CD8-positive, alpha-beta memory T cell (primary cell): ENCODE measurements at regions not wholly inside any gene's neighbourhood (a gene's known extent, or its start where the extent isn't known, plus 50 kb on each side); places are given as distances from the start of the nearest gene placed in this dataset.

Experiments used
- CTCF ChIA-PET: fragments of 350-600 bp; sonication (Branson Sonifier 250); formaldehyde crosslinking; loops from one replicate; lab custom pipeline; 2021; ENCODE audit warnings: antibody characterized with exemption; lab: Charles Lee
- POLR2A ChIA-PET: fragments of 350-600 bp; sonication (Branson Sonifier 250); formaldehyde crosslinking; loops from one replicate; lab custom pipeline; 2021; ENCODE audit warnings: antibody characterized with exemption; lab: Charles Lee
- DNase-seq, 5 donors: peaks; one replicate each; pipeline versions ENCODE4 v3.0.0 to v3.0.0-alpha.2; 2020 to 2022; ENCODE audit warnings: mixed read lengths in 1 of 5
- H3K27ac ChIP-seq: one replicate; pipeline ENCODE4 v1.7.0; 2013; ENCODE audit warnings: low read depth, mild to moderate bottlenecking, low read length, moderate library complexity
- H3K27me3 ChIP-seq: 2 replicates; pipeline ENCODE4 v1.7.0; 2013; ENCODE audit warnings: low read length, mild to moderate bottlenecking; ENCODE audit not compliant: insufficient read depth, poor library complexity, severe bottlenecking
- H3K36me3 ChIP-seq: 2 replicates; pipeline ENCODE4 v1.7.0; 2013; ENCODE audit warnings: mild to moderate bottlenecking, low read length, moderate library complexity; ENCODE audit not compliant: insufficient read depth
- H3K4me1 ChIP-seq: 2 replicates; pipeline ENCODE4 v1.7.0; 2013; ENCODE audit warnings: mild to moderate bottlenecking, low read length, moderate library complexity; ENCODE audit not compliant: insufficient read depth
- H3K4me3 ChIP-seq: 2 replicates; pipeline ENCODE4 v1.7.0; 2013; ENCODE audit warnings: mild to moderate bottlenecking, low read length
- H3K9me3 ChIP-seq: 2 replicates; pipeline ENCODE4 v1.7.0; 2013; ENCODE audit warnings: mild to moderate bottlenecking, low read length
- H3K27ac Mint-ChIP-seq, 8 donors: one replicate each; pipeline ENCODE4 v1.8.0; 2020 to 2021; ENCODE audit warnings: mixed read lengths in 8 of 8, mild to moderate bottlenecking in 6 of 8, inconsistent platforms in 3 of 8, moderate library complexity in 3 of 8
- H3K27me3 Mint-ChIP-seq, 2 donors: one replicate each; pipeline ENCODE4 v1.8.0; 2020 to 2021; ENCODE audit warnings: mixed read lengths in 2 of 2, mild to moderate bottlenecking in 1 of 2, moderate library complexity in 1 of 2
- H3K36me3 Mint-ChIP-seq, 3 donors: one replicate each; pipeline ENCODE4 v1.8.0; 2020 to 2021; ENCODE audit warnings: mixed read lengths in 3 of 3, inconsistent platforms in 1 of 3, mild to moderate bottlenecking in 1 of 3
- H3K4me1 Mint-ChIP-seq, 3 donors: one replicate each; pipeline ENCODE4 v1.8.0; 2020 to 2021; ENCODE audit warnings: mixed read lengths in 3 of 3, inconsistent platforms in 1 of 3, mild to moderate bottlenecking in 1 of 3
- H3K4me3 Mint-ChIP-seq, 7 donors: one replicate each; pipeline ENCODE4 v1.8.0; 2020 to 2021; ENCODE audit warnings: mixed read lengths in 7 of 7, mild to moderate bottlenecking in 6 of 7, moderate library complexity in 4 of 7, inconsistent platforms in 2 of 7
- H3K9me3 Mint-ChIP-seq, 5 donors: one replicate each; pipeline ENCODE4 v1.8.0; 2020 to 2022; ENCODE audit warnings: mixed read lengths in 5 of 5, mild to moderate bottlenecking in 3 of 5, moderate library complexity in 2 of 5, inconsistent platforms in 1 of 5

DNA sequence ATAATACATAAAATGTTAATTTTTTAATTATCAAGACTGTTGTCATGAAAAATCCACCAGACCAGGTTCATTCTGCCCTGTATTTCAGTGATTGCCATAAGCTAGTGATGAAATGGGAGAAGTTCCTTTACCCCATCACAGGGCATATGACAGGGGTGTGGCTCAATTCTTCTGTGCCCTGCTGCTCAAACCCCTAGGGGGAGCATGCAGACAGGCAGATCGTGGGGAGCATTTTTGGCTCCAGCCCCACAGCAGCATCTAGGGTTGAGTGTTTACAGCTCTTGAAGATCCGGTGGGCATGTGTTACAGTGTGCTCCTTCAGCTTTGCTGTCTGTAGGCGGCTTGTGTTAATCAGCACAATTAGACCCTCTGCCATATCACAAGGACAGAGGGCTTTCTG, 700.7 kb downstream of the PCDH18 start:
- H3K27ac ChIP-seq: no peak overlapping the region
- H3K27me3 ChIP-seq: no peaks in the 10 kb centered on the region
- H3K4me1 ChIP-seq: no peaks in the 10 kb centered on the region
- H3K36me3 ChIP-seq: no peaks in the 10 kb centered on the region
- no peaks in the 10 kb centered on the region for H3K9me3 ChIP-seq
- Mint-ChIP-seq H3K27me3 (no peaks in the 10 kb centered on the region), H3K4me3 (no peak overlapping the region), H3K36me3 (no peaks in the 10 kb centered on the region), H3K9me3 (peaks cover 0 to 5% (median 2%) of the 10 kb centered on the region in 5 donors), H3K27ac (no peak overlapping the region), H3K4me1 (no peaks in the 10 kb centered on the region)
- H3K4me3 ChIP-seq: no peak overlapping the region
- ChIA-PET POLR2A (no interaction called here), CTCF (no interaction called here)
- DNase-seq: no peak

DNA sequence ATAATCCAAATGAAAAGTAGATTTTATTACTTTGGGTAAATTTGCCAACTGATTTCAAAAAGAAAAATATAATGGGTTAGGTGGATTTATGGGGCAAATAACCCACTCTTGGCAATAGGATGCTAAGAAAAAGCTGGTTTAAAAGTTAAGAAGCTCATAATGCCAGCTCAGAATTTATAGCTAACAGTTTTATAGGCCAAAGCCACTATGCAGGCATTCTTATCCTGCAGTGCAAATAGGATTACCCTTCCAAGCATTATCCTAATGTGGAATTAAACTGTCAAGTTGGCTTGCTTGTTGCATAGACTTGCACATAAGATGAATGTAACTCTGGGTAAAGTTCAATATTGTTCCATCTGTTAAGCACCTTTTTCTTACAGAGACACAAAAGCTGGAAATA, 703.0 kb downstream of the PCDH18 start:
- Mint-ChIP-seq H3K27ac (no peak overlapping the region), H3K4me3 (no peak overlapping the region), H3K36me3 (no peaks in the 10 kb centered on the region), H3K9me3 (peaks cover 0 to 3% (median 0%) of the 10 kb centered on the region in 5 donors), H3K27me3 (no peaks in the 10 kb centered on the region), H3K4me1 (no peaks in the 10 kb centered on the region)
- ChIA-PET CTCF (no interaction called here), POLR2A (no interaction called here)
- no peaks in the 10 kb centered on the region for H3K36me3 ChIP-seq
- H3K27ac ChIP-seq: no peak overlapping the region
- no peaks in the 10 kb centered on the region for H3K9me3 ChIP-seq
- no peak overlapping the region for H3K4me3 ChIP-seq
- DNase-seq: no peak
- H3K27me3 ChIP-seq: no peaks in the 10 kb centered on the region
- no peaks in the 10 kb centered on the region for H3K4me1 ChIP-seq

DNA sequence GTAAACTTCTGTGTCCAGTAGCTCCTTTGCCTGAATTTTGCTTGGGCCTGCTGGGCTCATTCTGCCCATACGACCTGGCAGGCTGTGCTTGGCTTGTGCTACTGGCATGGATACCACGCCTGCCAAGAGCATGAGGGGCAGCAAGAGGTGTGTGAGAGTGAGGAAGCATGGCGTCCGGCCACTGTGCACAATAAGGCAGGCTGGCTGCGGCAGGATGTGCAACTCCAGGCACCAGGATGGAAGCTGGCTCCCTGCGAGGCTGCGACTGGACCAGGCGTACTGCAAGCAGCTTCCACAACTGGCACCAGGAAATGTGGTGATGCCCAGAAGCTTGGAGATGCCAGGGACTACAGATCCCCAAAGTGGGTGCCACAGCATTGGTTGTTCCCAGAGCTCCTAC, 709.3 kb downstream of the PCDH18 start:
- CTCF ChIA-PET: no interaction called here

DNA sequence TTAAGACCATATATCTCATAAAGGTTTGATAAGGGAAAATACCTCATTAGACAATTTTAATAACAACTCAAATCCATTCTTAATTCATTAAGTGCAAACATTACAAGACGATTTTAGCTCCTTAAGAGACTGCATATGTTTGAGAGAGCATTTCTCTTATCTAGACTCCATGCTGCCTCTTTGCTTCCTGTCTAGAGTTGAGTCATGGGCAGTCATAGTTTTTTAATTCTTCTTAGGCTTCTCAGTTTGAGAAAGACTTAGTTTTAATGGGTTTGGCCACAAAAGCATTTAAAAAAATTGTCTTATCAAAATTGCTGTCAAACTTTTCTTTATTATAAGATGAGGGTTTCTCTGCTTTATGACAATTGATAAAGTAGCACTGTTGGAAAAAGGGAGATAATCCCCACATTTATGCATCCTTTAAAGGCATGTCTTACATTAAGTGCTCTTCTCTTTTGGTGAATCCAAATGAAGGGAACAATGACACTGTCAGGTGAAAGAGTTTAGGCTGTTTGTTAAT, 713.4 kb downstream of the PCDH18 start:
- Histone ChIP-seq H3K27me3 (no peaks in the 10 kb centered on the region), H3K36me3 (no peaks in the 10 kb centered on the region), H3K27ac (no peak overlapping the region), H3K4me1 (no peaks in the 10 kb centered on the region), H3K4me3 (no peak overlapping the region), H3K9me3 (no peaks in the 10 kb centered on the region)
- Mint-ChIP-seq H3K36me3 (no peaks in the 10 kb centered on the region), H3K4me1 (no peaks in the 10 kb centered on the region), H3K4me3 (no peak overlapping the region), H3K27ac (no peak overlapping the region), H3K9me3 (peaks cover 0 to 8% (median 2%) of the 10 kb centered on the region in 5 donors), H3K27me3 (peaks cover 0 to 2% of the 10 kb centered on the region in 2 donors)
- CTCF ChIA-PET: no interaction called here
- POLR2A ChIA-PET: no interaction called here
- DNase-seq: no peak

More for the DNA sequence above, 709.3 kb downstream of the PCDH18 start:
- H3K9me3 ChIP-seq: no peaks in the 10 kb centered on the region
- no peaks in the 10 kb centered on the region for H3K4me1 ChIP-seq
- peaks cover 0 to 8% (median 4%) of the 10 kb centered on the region in 5 donors for H3K9me3 Mint-ChIP-seq
- no peak overlapping the region for H3K27ac ChIP-seq
- no peaks in the 10 kb centered on the region for H3K4me1 Mint-ChIP-seq
- no peaks in the 10 kb centered on the region for H3K36me3 ChIP-seq
- H3K4me3 Mint-ChIP-seq: no peak overlapping the region
- POLR2A ChIA-PET: no interaction called here
- peaks cover 0 to 2% of the 10 kb centered on the region in 2 donors for H3K27me3 Mint-ChIP-seq
- no peaks in the 10 kb centered on the region for H3K27me3 ChIP-seq
- H3K27ac Mint-ChIP-seq: no peak overlapping the region
- DNase-seq: no peak
- H3K36me3 Mint-ChIP-seq: no peaks in the 10 kb centered on the region
- no peak overlapping the region for H3K4me3 ChIP-seq

DNA sequence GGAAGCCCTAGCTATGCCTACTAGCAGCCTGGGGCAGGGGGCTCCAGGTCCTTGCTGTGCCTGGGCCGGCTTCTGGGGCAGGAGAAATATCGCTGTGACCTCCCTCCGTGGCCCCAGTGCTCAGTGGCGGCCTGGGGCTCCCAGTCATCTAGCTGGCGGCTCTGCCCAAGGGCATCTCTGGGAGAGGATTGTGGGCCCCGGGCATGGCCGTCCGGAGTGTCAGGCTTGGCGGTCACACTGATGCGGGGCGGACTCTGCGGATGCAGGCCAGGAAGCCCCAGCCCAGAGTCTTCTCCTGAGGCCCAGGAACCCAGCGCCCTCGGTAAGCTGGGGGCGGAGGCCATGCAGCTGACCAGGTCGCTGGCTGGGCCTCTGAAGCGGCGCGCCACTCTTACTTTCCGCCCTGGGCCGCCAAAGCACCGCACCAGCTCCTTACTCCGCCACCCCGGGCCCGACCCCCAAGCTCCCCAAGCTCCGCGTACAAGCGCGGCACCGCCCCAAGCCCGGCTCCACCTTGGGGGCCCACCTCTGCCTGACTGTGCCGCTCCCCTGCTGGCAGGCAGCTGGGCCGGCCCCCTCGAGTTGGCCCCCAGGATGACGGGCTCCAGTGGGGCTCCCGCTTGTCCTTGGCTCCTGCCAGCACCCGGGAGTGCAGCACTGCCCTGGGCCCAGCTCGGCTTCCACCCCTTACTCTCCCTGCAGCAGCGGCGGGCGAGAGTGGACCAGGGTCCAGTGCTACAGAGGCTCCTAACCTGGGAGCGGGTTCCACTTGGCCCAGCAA, 720.0 kb downstream of the PCDH18 start:
- no peaks in the 10 kb centered on the region for H3K4me1 ChIP-seq
- ChIA-PET CTCF (no interaction called here), POLR2A (no interaction called here)

DNA sequence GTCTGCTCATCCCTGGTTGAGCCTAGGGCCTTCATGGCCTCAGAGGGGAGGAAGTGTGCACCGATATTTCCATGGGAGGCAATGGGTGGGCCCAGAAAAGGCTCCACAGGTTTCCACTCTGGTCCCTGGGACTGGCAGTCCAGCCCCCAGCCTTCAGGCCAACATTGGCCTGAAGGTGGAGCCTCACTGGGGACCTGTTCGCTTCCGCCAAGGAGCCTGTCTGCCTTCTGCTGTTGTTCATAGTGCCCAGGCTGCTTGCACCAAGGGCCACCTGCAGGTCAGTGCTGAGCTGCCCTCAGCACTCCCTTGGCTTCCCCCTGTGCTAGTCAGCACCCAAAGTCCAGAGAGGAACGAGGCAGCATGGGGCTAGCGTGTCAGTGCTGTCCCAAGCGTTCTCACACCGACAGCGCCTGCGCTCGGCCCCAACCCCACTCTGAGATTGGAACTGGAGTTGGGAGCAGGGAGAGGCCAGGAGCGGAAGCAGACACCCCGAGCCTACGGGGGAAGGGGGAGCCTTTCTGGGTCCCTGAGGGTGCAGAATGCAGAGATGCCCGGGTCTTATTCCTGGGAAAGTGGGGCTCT, 720.7 kb downstream of the PCDH18 start:
- Mint-ChIP-seq H3K36me3 (no peaks in the 10 kb centered on the region), H3K4me1 (no peaks in the 10 kb centered on the region), H3K4me3 (no peak overlapping the region), H3K27ac (no peak overlapping the region), H3K27me3 (no peaks in the 10 kb centered on the region), H3K9me3 (peaks cover 0 to 9% (median 4%) of the 10 kb centered on the region in 5 donors)
- no peaks in the 10 kb centered on the region for H3K36me3 ChIP-seq
- no peaks in the 10 kb centered on the region for H3K4me1 ChIP-seq
- H3K27ac ChIP-seq: no peak overlapping the region
- CTCF ChIA-PET: no interaction called here
- POLR2A ChIA-PET: no interaction called here
- H3K4me3 ChIP-seq: no peak overlapping the region
- no peak for DNase-seq
- H3K9me3 ChIP-seq: no peaks in the 10 kb centered on the region
- H3K27me3 ChIP-seq: no peaks in the 10 kb centered on the region

More for the DNA sequence above, 720.0 kb downstream of the PCDH18 start:
- Mint-ChIP-seq H3K4me3 (no peak overlapping the region), H3K27ac (no peak overlapping the region), H3K9me3 (peaks cover 0 to 9% (median 4%) of the 10 kb centered on the region in 5 donors), H3K4me1 (no peaks in the 10 kb centered on the region), H3K27me3 (no peaks in the 10 kb centered on the region), H3K36me3 (no peaks in the 10 kb centered on the region)
- Histone ChIP-seq H3K9me3 (no peaks in the 10 kb centered on the region), H3K4me3 (no peak overlapping the region), H3K36me3 (no peaks in the 10 kb centered on the region), H3K27me3 (no peaks in the 10 kb centered on the region), H3K27ac (no peak overlapping the region)
- no peak for DNase-seq

DNA sequence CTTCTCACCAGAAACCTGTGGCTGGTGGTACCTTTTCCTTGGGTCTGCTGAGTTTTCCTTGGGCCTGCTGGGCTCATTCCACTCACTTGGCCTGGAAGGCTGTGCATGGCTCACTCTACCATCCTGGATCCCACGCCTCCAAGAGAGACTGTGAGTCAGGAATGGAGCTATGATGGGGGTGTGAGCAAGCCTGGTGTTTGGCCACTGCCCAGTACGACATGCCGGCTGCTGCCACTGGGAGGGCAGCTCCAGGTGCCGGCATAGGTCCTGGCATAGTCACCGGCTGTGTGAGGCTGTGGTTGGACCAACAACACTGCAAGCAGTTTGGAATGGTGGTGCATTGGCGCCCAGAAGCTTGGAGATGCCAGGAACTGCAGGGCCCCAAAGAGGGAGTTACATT, 721.7 kb downstream of the PCDH18 start:
- no peaks in the 10 kb centered on the region for H3K4me1 Mint-ChIP-seq
- Histone ChIP-seq H3K27me3 (no peaks in the 10 kb centered on the region), H3K4me1 (no peaks in the 10 kb centered on the region), H3K36me3 (no peaks in the 10 kb centered on the region), H3K27ac (no peak overlapping the region), H3K4me3 (no peak overlapping the region), H3K9me3 (no peaks in the 10 kb centered on the region)
- DNase-seq: no peak
- ChIA-PET CTCF (no interaction called here), POLR2A (no interaction called here)
- H3K4me3 Mint-ChIP-seq: no peak overlapping the region
- no peaks in the 10 kb centered on the region for H3K27me3 Mint-ChIP-seq
- H3K9me3 Mint-ChIP-seq: peaks cover 0 to 9% (median 6%) of the 10 kb centered on the region in 5 donors
- H3K27ac Mint-ChIP-seq: no peak overlapping the region
- H3K36me3 Mint-ChIP-seq: no peaks in the 10 kb centered on the region

DNA sequence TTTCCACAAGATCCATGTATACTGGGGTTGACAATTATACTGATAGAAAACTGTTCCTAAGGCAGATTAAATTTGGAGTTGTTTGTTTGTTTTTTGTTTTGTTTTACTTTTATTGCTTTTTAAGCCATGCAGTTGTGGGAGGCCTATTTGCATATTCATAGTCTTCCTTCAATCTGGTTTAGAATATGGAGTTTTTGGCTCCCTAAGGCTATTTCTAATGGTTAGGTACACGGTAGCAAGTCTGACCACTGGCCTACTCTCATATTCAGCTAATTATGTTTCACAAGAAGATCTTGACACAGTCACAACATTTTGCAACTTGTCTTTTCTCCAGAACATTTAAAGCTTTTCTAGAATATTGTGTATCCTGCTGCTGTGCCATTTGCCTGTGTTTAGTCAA, 725.5 kb downstream of the PCDH18 start:
- POLR2A ChIA-PET: no interaction called here
- no peaks in the 10 kb centered on the region for H3K9me3 ChIP-seq
- no peaks in the 10 kb centered on the region for H3K36me3 Mint-ChIP-seq
- no peak for DNase-seq
- CTCF ChIA-PET: no interaction called here
- H3K9me3 Mint-ChIP-seq: peaks cover 0 to 8% (median 6%) of the 10 kb centered on the region in 5 donors
- no peaks in the 10 kb centered on the region for H3K27me3 Mint-ChIP-seq
- H3K36me3 ChIP-seq: no peaks in the 10 kb centered on the region
- no peak overlapping the region for H3K4me3 Mint-ChIP-seq
- no peaks in the 10 kb centered on the region for H3K4me1 ChIP-seq
- no peak overlapping the region for H3K27ac ChIP-seq
- no peaks in the 10 kb centered on the region for H3K4me1 Mint-ChIP-seq
- H3K4me3 ChIP-seq: no peak overlapping the region
- no peak overlapping the region for H3K27ac Mint-ChIP-seq
- no peaks in the 10 kb centered on the region for H3K27me3 ChIP-seq
